NOMO-1 (cell line): ENCODE measurements at regions not wholly inside any gene's neighbourhood (a gene's known extent, or its start where the extent isn't known, plus 50 kb on each side); places are given as distances from the start of the nearest gene placed in this dataset.
"Not testable (repeated sequence)": the region's sequence is repeated elsewhere in the genome, so short reads cannot be mapped to it uniquely, and the experiment has no call there.

Experiments used
- DNase-seq, 2 experiments: peaks; one replicate each; lab custom pipeline; 2025; ENCODE audit not compliant: unreplicated experiment in 2 of 2; lab: John Stamatoyannopoulos, UW

GRCh38 chr13:21905486-21905885 lies 234.6 kb downstream of the FGF9 start:
- DNase-seq, result no peak

- no peak for DNase-seq
Measured at GRCh38 chr13:21909331-21909730, 238.5 kb downstream of the FGF9 start.

GRCh38 chr13:21910546-21910945 lies 239.7 kb downstream of the FGF9 start:
- no peak for DNase-seq

- DNase-seq, result no peak
Measured at GRCh38 chr13:21911646-21912298, 240.9 kb downstream of the FGF9 start.

- DNase-seq, result no peak
Measured at GRCh38 chr13:21913010-21913409, 242.1 kb downstream of the FGF9 start.

- no peak for DNase-seq
Measured at GRCh38 chr13:21917086-21918015, 246.5 kb downstream of the FGF9 start.

GRCh38 chr13:21920802-21921201 lies 249.9 kb downstream of the FGF9 start:
- DNase-seq, result not testable (repeated sequence)

- DNase-seq, result no peak
Measured at GRCh38 chr13:21924958-21925357, 254.1 kb downstream of the FGF9 start.

- DNase-seq, result no peak
Measured at GRCh38 chr13:21925720-21926119, 254.8 kb downstream of the FGF9 start.

GRCh38 chr13:21929400-21929799 lies 258.5 kb downstream of the FGF9 start:
- no peak for DNase-seq

GRCh38 chr13:21930536-21930935 lies 259.7 kb downstream of the FGF9 start:
- no peak for DNase-seq

GRCh38 chr13:21932578-21932977 lies 261.7 kb downstream of the FGF9 start:
- no peak for DNase-seq

- DNase-seq, result no peak
Measured at GRCh38 chr13:21932996-21933395, 262.1 kb downstream of the FGF9 start.

GRCh38 chr13:21934284-21934683 lies 263.4 kb downstream of the FGF9 start:
- no peak for DNase-seq

- no peak for DNase-seq
Measured at GRCh38 chr13:21936674-21937073, 265.8 kb downstream of the FGF9 start.

GRCh38 chr13:21938168-21938567 lies 267.3 kb downstream of the FGF9 start:
- DNase-seq, result no peak

GRCh38 chr13:21938636-21939035 lies 267.8 kb downstream of the FGF9 start:
- no peak for DNase-seq

GRCh38 chr13:21942061-21942460 lies 271.2 kb downstream of the FGF9 start:
- no peak for DNase-seq

GRCh38 chr13:21944610-21945009 lies 273.7 kb downstream of the FGF9 start:
- no peak for DNase-seq

GRCh38 chr13:21945195-21945594 lies 274.3 kb downstream of the FGF9 start:
- no peak for DNase-seq

- no peak for DNase-seq
Measured at GRCh38 chr13:21946964-21947363, 276.1 kb downstream of the FGF9 start.
